ENCODE measurements at regions not wholly inside any gene's neighbourhood (a gene's known extent, or its start where the extent isn't known, plus 50 kb on each side); places are given as distances from the start of the nearest gene placed in this dataset.

DNA sequence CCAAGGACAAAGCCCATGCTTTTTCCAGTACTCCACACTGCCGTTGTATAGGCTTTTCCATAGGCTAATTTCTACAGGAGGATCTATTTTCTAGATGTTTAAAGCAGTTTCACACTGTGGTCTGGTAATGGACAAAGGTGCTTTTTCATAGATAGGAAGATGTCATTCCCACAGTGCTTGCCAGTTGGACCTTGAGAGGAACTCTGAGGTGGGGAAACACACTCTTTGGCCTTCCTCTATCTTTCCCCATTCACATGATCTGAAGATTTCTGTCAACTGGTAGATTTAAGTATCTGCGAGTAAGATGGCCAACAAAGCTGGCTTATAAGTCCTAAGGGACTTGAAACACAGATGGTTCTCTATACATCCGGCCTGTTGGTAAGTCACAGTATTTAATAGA is 477.3 kb downstream of the UTRN start:
- TF ChIP-seq SUZ12 (IDR thresholded peaks at IDR 0.05; ENCODE audit: extremely low read depth, insufficient read depth, insufficient read length) = no peak
- TF ChIP-seq YY1 (IDR thresholded peaks at IDR 0.05; ENCODE audit: insufficient read depth, insufficient read length) = no peak

Measured in NT2/D1 (cell line).